Thyroid gland (tissue), 4 donors: ENCODE measurements at regions not wholly inside any gene's neighbourhood (a gene's known extent, or its start where the extent isn't known, plus 50 kb on each side); places are given as distances from the start of the nearest gene placed in this dataset.
"Not testable (repeated sequence)": the region's sequence is repeated elsewhere in the genome, so short reads cannot be mapped to it uniquely, and the experiment has no call there.

Experiments used
- POLR2A ChIP-seq, 2 donors: fragments of 450-650 bp; IDR thresholded peaks; one replicate each; pipeline ENCODE4 v1.6.1; 2017; ENCODE audit warnings: antibody characterized with exemption in 2 of 2, mild to moderate bottlenecking in 2 of 2, moderate library complexity in 1 of 2
- TF ChIP-seq, protein P1 (sequence below), 6 experiments: fragments of 200-600 bp in 3 of 6; fragments of 450-650 bp in 3 of 6; sonication (generic) in 3 of 6; IDR thresholded peaks; one replicate each; pipeline ENCODE4 v1.5.1; 2016 to 2019; ENCODE audit warnings: antibody characterized with exemption in 6 of 6, mild to moderate bottlenecking in 2 of 6, inconsistent platforms in 1 of 6, moderate library complexity in 1 of 6

DNA sequence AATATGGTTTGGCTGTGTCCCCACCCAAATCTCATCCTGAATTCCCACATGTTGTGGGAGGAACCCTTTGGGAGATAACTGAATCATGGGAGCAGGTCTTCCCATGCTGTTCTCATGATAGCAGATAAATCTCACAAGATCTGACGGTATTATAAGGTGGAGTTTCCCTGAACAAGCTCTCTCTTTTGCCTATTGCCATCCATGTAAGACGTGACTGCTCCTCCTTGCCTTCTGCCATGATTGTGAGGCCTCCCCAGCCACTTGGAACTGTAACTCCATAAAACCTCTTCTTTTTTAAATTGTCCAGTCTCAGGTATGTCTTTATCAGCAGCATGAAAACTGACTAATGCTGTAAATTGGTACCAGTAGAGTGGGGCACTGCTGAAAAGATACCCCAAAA lies 103.3 kb upstream of the LYPLAL1 start:
- TF ChIP-seq, protein P1, sequence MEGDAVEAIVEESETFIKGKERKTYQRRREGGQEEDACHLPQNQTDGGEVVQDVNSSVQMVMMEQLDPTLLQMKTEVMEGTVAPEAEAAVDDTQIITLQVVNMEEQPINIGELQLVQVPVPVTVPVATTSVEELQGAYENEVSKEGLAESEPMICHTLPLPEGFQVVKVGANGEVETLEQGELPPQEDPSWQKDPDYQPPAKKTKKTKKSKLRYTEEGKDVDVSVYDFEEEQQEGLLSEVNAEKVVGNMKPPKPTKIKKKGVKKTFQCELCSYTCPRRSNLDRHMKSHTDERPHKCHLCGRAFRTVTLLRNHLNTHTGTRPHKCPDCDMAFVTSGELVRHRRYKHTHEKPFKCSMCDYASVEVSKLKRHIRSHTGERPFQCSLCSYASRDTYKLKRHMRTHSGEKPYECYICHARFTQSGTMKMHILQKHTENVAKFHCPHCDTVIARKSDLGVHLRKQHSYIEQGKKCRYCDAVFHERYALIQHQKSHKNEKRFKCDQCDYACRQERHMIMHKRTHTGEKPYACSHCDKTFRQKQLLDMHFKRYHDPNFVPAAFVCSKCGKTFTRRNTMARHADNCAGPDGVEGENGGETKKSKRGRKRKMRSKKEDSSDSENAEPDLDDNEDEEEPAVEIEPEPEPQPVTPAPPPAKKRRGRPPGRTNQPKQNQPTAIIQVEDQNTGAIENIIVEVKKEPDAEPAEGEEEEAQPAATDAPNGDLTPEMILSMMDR (IDR thresholded peaks at IDR 0.05): not testable (repeated sequence)
- TF ChIP-seq POLR2A (IDR thresholded peaks at IDR 0.05): not testable (repeated sequence)
